ENCODE measurements at regions not wholly inside any gene's neighbourhood (a gene's known extent, or its start where the extent isn't known, plus 50 kb on each side); places are given as distances from the start of the nearest gene placed in this dataset.

GRCh38 chr1:63014267-63014666 lies 230.3 kb downstream of the ATG4C start:
- Mint-ChIP-seq H3K27me3 (ENCODE audit: insufficient read depth, low read depth, poor library complexity) (peaks cover 5% of the 10 kb centered on the region), H3K27ac (no peak overlapping the region), H3K4me3 (no peak overlapping the region), H3K36me3 (ENCODE audit: low read depth) (no peaks in the 10 kb centered on the region), H3K4me1 (no peaks in the 10 kb centered on the region; the same call in 1 of the 3 replicates), H3K9me3 (no peaks in the 10 kb centered on the region)
- Histone ChIP-seq H2AFZ (no peak overlapping the region), H3K9me2 (ENCODE audit: insufficient read depth) (no peaks in the 10 kb centered on the region), H3K4me3 (no peak overlapping the region), H3K27ac (ENCODE audit: low read depth) (no peak overlapping the region), H4K20me1 (replicated peaks; ENCODE audit: insufficient read depth) (no peaks in the 10 kb centered on the region), H3K4me1 (ENCODE audit: insufficient read depth) (no peaks in the 10 kb centered on the region), H3K27me3 (ENCODE audit: insufficient read depth) (no peaks in the 10 kb centered on the region), H3K79me2 (replicated peaks; ENCODE audit: insufficient read depth) (no peaks in the 10 kb centered on the region), H3K4me2 (no peak overlapping the region), H3K36me3 (ENCODE audit: insufficient read depth) (no peaks in the 10 kb centered on the region), H3F3A (replicated peaks; ENCODE audit: low read depth) (no peaks in the 10 kb centered on the region)
- DNase-seq (ENCODE audit: low spot score) (no peak), ATAC-seq (no peak)
- no peak for TF ChIP-seq ZNF462 (CRISPR knock-in tag; IDR thresholded peaks at IDR 0.05)

GRCh38 chr1:63022319-63022718 lies 238.4 kb downstream of the ATG4C start:
- Histone ChIP-seq H3K4me2 (no peak overlapping the region), H3K27ac (ENCODE audit: low read depth) (no peak overlapping the region), H3K36me3 (ENCODE audit: insufficient read depth) (no peaks in the 10 kb centered on the region), H3K4me3 (no peak overlapping the region), H3K27me3 (ENCODE audit: insufficient read depth) (no peaks in the 10 kb centered on the region), H3K4me1 (ENCODE audit: insufficient read depth) (no peaks in the 10 kb centered on the region), H3K9me2 (ENCODE audit: insufficient read depth) (no peaks in the 10 kb centered on the region), H2AFZ (no peak overlapping the region), H3F3A (replicated peaks; ENCODE audit: low read depth) (no peaks in the 10 kb centered on the region), H3K79me2 (replicated peaks; ENCODE audit: insufficient read depth) (no peaks in the 10 kb centered on the region), H4K20me1 (replicated peaks; ENCODE audit: insufficient read depth) (no peaks in the 10 kb centered on the region)
- H3K9me3 Mint-ChIP-seq: no peaks in the 10 kb centered on the region
- H3K4me1 Mint-ChIP-seq: peaks cover 7% of the 10 kb centered on the region
- peaks cover 3% of the 10 kb centered on the region for H3K27me3 Mint-ChIP-seq (ENCODE audit: insufficient read depth, low read depth, poor library complexity)
- H3K36me3 Mint-ChIP-seq (ENCODE audit: low read depth): no peaks in the 10 kb centered on the region
- no peak overlapping the region for H3K27ac Mint-ChIP-seq
- DNase-seq (ENCODE audit: low spot score) (peak; percentile 12), ATAC-seq (peak; percentile 44)
- no peak overlapping the region for H3K4me3 Mint-ChIP-seq
- TF ChIP-seq EZH2 (IDR thresholded peaks at IDR 0.05; ENCODE audit: low read depth, unreplicated experiment) (no peak), REST (IDR thresholded peaks at IDR 0.05; ENCODE audit: unreplicated experiment) (no peak), EZH2phosphoT487 (IDR thresholded peaks at IDR 0.05; ENCODE audit: unreplicated experiment) (no peak), ZNF331 (CRISPR knock-in tag; IDR thresholded peaks at IDR 0.05; ENCODE audit: low read depth) (no peak), POLR2AphosphoS5 (IDR thresholded peaks at IDR 0.05; ENCODE audit: low read depth) (no peak), CTCF (conservative IDR thresholded peaks at IDR 0.05; ENCODE audit: low read depth in 2 of 2) (no peak), STAT1 (IDR thresholded peaks at IDR 0.05; ENCODE audit: unreplicated experiment) (no peak), ZNF114 (CRISPR knock-in tag; IDR thresholded peaks at IDR 0.05) (no peak), ETS1 (IDR thresholded peaks at IDR 0.05) (no peak)
